ENCODE measurements at regions not wholly inside any gene's neighbourhood (a gene's known extent, or its start where the extent isn't known, plus 50 kb on each side); places are given as distances from the start of the nearest gene placed in this dataset.
"Not testable (repeated sequence)": the region's sequence is repeated elsewhere in the genome, so short reads cannot be mapped to it uniquely, and the experiment has no call there.

- not testable (repeated sequence) for TF ChIP-seq EZH2phosphoT487 (IDR thresholded peaks at IDR 0.05; ENCODE audit: insufficient read depth, low read depth); EZH2 (IDR thresholded peaks at IDR 0.05; ENCODE audit: insufficient read depth, poor library complexity, severe bottlenecking)
These were observed 358.6 kb downstream of the OTUD1 start for GRCh38 chr10:23797452-23797851.

Data from GM23248 (cell line).